Breast epithelium (tissue), 3 donors: ENCODE measurements at regions not wholly inside any gene's neighbourhood (a gene's known extent, or its start where the extent isn't known, plus 50 kb on each side); places are given as distances from the start of the nearest gene placed in this dataset.
"Not testable (repeated sequence)": the region's sequence is repeated elsewhere in the genome, so short reads cannot be mapped to it uniquely, and the experiment has no call there.

Experiments used
- POLR2A ChIP-seq: fragments of 450-650 bp; IDR thresholded peaks from one replicate; pipeline ENCODE4 v1.6.1; 2016; ENCODE audit warnings: antibody characterized with exemption, mild to moderate bottlenecking, moderate library complexity
- POLR2AphosphoS5 ChIP-seq, 3 donors: sonication (generic); formaldehyde crosslinking; IDR thresholded peaks; one replicate each; pipeline ENCODE4 v1.6.1; 2017; ENCODE audit warnings: antibody characterized with exemption in 3 of 3
- TF ChIP-seq, protein P1 (sequence below), 3 donors: fragments of 450-650 bp; IDR thresholded peaks; one replicate each; pipeline ENCODE4 v1.5.1; 2016 to 2017; ENCODE audit warnings: antibody characterized with exemption in 3 of 3, mild to moderate bottlenecking in 3 of 3, moderate library complexity in 3 of 3

DNA sequence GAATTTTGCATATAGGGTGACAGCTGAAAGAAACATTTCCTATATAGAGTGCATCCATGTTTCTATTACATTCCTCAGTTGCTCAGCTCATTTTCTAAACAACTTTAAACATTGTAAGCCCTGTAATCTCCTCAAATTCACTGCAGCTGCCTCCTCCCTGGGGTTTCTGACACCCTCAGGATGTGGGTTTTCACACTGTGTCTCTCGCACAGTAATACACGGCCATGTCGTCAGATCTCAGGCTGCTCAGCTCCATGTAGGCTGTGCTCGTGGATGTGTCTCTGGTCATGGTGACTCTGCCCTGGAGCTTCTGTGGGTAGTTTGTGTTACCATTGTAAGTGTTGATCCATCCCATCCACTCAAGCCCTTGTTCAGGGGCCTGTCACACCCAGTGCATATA, 569.0 kb downstream of the GOLGA6L6 start:
- TF ChIP-seq, protein P1, sequence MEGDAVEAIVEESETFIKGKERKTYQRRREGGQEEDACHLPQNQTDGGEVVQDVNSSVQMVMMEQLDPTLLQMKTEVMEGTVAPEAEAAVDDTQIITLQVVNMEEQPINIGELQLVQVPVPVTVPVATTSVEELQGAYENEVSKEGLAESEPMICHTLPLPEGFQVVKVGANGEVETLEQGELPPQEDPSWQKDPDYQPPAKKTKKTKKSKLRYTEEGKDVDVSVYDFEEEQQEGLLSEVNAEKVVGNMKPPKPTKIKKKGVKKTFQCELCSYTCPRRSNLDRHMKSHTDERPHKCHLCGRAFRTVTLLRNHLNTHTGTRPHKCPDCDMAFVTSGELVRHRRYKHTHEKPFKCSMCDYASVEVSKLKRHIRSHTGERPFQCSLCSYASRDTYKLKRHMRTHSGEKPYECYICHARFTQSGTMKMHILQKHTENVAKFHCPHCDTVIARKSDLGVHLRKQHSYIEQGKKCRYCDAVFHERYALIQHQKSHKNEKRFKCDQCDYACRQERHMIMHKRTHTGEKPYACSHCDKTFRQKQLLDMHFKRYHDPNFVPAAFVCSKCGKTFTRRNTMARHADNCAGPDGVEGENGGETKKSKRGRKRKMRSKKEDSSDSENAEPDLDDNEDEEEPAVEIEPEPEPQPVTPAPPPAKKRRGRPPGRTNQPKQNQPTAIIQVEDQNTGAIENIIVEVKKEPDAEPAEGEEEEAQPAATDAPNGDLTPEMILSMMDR (IDR thresholded peaks at IDR 0.05): not testable (repeated sequence)
- not testable (repeated sequence) for TF ChIP-seq POLR2AphosphoS5 (IDR thresholded peaks at IDR 0.05); POLR2A
